ENCODE measurements at regions not wholly inside any gene's neighbourhood (a gene's known extent, or its start where the extent isn't known, plus 50 kb on each side); places are given as distances from the start of the nearest gene placed in this dataset.

DNA sequence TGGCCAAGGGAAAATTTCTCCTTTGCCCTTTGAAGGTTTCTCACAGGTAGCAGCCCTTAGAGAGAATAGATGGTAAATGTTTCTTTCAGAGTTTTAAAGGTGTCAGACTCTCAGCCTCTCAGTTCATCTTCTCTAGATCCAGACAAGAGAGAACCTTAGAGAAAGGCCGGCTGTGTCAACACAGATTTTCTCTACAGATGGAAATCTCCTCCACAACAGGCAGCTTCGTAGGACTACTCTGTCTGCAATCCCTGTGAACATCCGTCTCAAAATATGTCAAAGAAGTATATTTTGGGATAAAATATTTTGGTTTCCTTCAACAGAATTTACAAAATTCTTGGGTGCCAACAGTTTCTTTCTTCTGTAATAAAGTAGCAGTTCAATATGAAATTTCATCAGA, 282.1 kb upstream of the POU1F1 start:
- Histone ChIP-seq H3K4ac (ENCODE audit: low read depth, low read length) (no peak overlapping the region), H3K9ac (ENCODE audit: extremely low read depth, insufficient read length, low read length) (no peak overlapping the region), H2BK20ac (ENCODE audit: low read depth, low read length, poor library complexity, severe bottlenecking) (no peak overlapping the region), H3K18ac (ENCODE audit: insufficient read length, low read depth, low read length) (no peak overlapping the region), H3K23me2 (ENCODE audit: insufficient read length, low read depth, low read length, poor library complexity, severe bottlenecking) (no peaks in the 10 kb centered on the region), H3K27ac (ENCODE audit: insufficient read length, low read depth, low read length) (no peak overlapping the region), H2AFZ (ENCODE audit: low read length) (no peak overlapping the region), H4K5ac (ENCODE audit: insufficient read length, low read depth, low read length) (no peak overlapping the region), H3K14ac (ENCODE audit: insufficient read depth, low read length) (no peak overlapping the region), H4K20me1 (ENCODE audit: control insufficient read depth, insufficient read depth, insufficient read length) (no peaks in the 10 kb centered on the region), H2AK5ac (ENCODE audit: insufficient read length, low read length) (no peak overlapping the region), H2BK120ac (ENCODE audit: low read depth, low read length, poor library complexity, severe bottlenecking) (no peak overlapping the region), H3K4me2 (ENCODE audit: insufficient read depth, insufficient read length, low read length) (no peak overlapping the region), H3K4me1 (ENCODE audit: insufficient read depth, low read length) (no peaks in the 10 kb centered on the region), H3K9me3 (ENCODE audit: control insufficient read depth, low read depth, low read length) (no peaks in the 10 kb centered on the region), H3K79me2 (ENCODE audit: insufficient read depth, low read length) (no peaks in the 10 kb centered on the region), H2BK15ac (ENCODE audit: low read depth, low read length) (no peak overlapping the region), H4K91ac (ENCODE audit: insufficient read length, low read depth, low read length) (no peak overlapping the region), H3K79me1 (ENCODE audit: insufficient read depth, low read depth, low read length, poor library complexity, severe bottlenecking) (no peaks in the 10 kb centered on the region), H3K23ac (ENCODE audit: insufficient read length, low read depth, low read length) (no peak overlapping the region), H3K27me3 (ENCODE audit: insufficient read depth, low read length) (no peaks in the 10 kb centered on the region), H3K56ac (ENCODE audit: insufficient read length, low read depth, low read length) (no peak overlapping the region), H2BK5ac (ENCODE audit: insufficient read length, low read length) (no peak overlapping the region), H4K8ac (replicated peaks; ENCODE audit: insufficient read length, low read depth, low read length) (no peak overlapping the region), H2BK12ac (ENCODE audit: insufficient read length, low read depth, low read length) (no peak overlapping the region), H3T11ph (ENCODE audit: low read length) (no peak overlapping the region)
- Mint-ChIP-seq H3K9me3 (no peaks in the 10 kb centered on the region), H3K36me3 (ENCODE audit: insufficient read depth in 1 of 3, low read depth in 3 of 3) (no peaks in the 10 kb centered on the region), H3K27ac (no peak overlapping the region), H3K4me1 (no peaks in the 10 kb centered on the region), H3K4me3 (no peak overlapping the region), H3K27me3 (ENCODE audit: low read depth) (no peaks in the 10 kb centered on the region)
- TF ChIP-seq, protein P1, sequence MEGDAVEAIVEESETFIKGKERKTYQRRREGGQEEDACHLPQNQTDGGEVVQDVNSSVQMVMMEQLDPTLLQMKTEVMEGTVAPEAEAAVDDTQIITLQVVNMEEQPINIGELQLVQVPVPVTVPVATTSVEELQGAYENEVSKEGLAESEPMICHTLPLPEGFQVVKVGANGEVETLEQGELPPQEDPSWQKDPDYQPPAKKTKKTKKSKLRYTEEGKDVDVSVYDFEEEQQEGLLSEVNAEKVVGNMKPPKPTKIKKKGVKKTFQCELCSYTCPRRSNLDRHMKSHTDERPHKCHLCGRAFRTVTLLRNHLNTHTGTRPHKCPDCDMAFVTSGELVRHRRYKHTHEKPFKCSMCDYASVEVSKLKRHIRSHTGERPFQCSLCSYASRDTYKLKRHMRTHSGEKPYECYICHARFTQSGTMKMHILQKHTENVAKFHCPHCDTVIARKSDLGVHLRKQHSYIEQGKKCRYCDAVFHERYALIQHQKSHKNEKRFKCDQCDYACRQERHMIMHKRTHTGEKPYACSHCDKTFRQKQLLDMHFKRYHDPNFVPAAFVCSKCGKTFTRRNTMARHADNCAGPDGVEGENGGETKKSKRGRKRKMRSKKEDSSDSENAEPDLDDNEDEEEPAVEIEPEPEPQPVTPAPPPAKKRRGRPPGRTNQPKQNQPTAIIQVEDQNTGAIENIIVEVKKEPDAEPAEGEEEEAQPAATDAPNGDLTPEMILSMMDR (conservative IDR thresholded peaks at IDR 0.05), result no peak
- WGBS (ENCODE audit: extremely low coverage, insufficient read length, low lambda C conversion rate), result no CpG with 5 or more reads among the region's 3 CpGs
- DNase-seq, result no peak

Measured in H9 (cell line).